Ovary (tissue), 7 donors: ENCODE measurements at regions not wholly inside any gene's neighbourhood (a gene's known extent, or its start where the extent isn't known, plus 50 kb on each side); places are given as distances from the start of the nearest gene placed in this dataset.

Experiments
- DNase-seq, 5 donors: peaks; one replicate each; pipeline ENCODE4 v3.0.0-alpha.2; 2019 to 2020
- H3K27ac ChIP-seq, 2 donors: fragments of 200-600 bp; one replicate each; pipeline versions ENCODE4 v1.5.1 to v1.8.0; 2019 to 2022
- H3K27me3 ChIP-seq: fragments of 200-600 bp; one replicate; pipeline ENCODE4 v1.8.0; 2022
- H3K36me3 ChIP-seq: fragments of 200-600 bp; sonication (generic); one replicate; pipeline ENCODE4 v1.5.1; 2019
- H3K4me1 ChIP-seq: one replicate; pipeline ENCODE4 v1.8.1; 2013; ENCODE audit warnings: mild to moderate bottlenecking, moderate library complexity; ENCODE audit not compliant: insufficient read depth
- H3K4me3 ChIP-seq: fragments of 200-600 bp; sonication (generic); one replicate; pipeline ENCODE4 v1.5.1; 2017
- H3K9me3 ChIP-seq, 2 donors: fragments of 200-600 bp in 1 of 2; sonication (generic) in 1 of 2; one replicate each; pipeline versions ENCODE4 v1.5.1 to v1.8.1; 2013 to 2019; ENCODE audit warnings: mild to moderate bottlenecking in 1 of 2, moderate library complexity in 1 of 2
- CTCF ChIP-seq, 3 donors: fragments of 450-650 bp in 2 of 3; fragments of 200-600 bp in 1 of 3; IDR thresholded peaks; one replicate each; pipeline versions ENCODE4 v1.5.1 to v1.8.0; 2016 to 2022; ENCODE audit warnings: antibody characterized with exemption in 3 of 3, mild to moderate bottlenecking in 1 of 3
- EP300 ChIP-seq: sonication (generic); formaldehyde crosslinking; IDR thresholded peaks from one replicate; pipeline ENCODE4 v1.6.1; 2017; ENCODE audit warnings: antibody characterized with exemption
- POLR2A ChIP-seq: fragments of 450-650 bp; IDR thresholded peaks from one replicate; pipeline ENCODE4 v1.6.1; 2017; ENCODE audit warnings: antibody characterized with exemption, mild to moderate bottlenecking, moderate library complexity
- WGBS, 3 donors: extraction: QIAGEN DNeasy Blood & Tissue Kit in 1 of 3; methylation state at CpG; one replicate each; pipeline versions ENCODE4 v1.1.5 to v1.1.7; 2013 to 2017; 5-methylcytosine and 5-hydroxymethylcytosine counted together
- intact Hi-C, 4 donors: fragments of 100-400 bp; cut with DNase I; formaldehyde crosslinking; loops; one replicate each; pipeline versions ENCODE4 v1.11.0 to v1.15.1; 2022 to 2023
- donor health status: DM: no; HTN: no; CAD: no; lungs with moderate emphysema.
- donor health status: DM: no; HTN: no; CAD: no.
- donor health status: Bipolar disorder and iron deficiency.
- donor health status: DM: no; HTN: no; CAD: no.
- donor health status: DM: yes; HTN: yes; CAD: no.

DNA sequence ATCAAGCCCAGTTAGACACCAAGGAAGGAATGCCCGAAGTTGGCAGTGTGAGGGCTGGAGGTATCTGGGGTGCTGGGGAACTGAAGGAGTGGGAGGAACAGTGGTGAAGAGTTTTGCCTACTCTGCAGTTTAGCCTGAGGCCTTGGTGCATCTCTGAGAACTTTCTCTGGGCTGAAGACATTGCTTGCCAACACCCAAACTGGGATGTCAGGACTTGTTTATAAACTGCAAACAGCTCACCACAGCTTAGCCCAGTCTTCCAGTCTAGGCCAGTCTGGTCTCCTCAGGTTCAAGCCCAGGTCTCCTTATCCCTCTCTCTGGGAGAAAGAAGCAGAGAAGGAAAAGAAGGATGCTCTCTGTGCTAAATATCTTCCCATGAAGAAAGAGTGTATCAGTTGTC, 68.0 kb upstream of the BOC start:
- Histone ChIP-seq H3K4me3 (no peak overlapping the region), H3K9me3 (no peaks in the 10 kb centered on the region), H3K27me3 (no peaks in the 10 kb centered on the region), H3K27ac (no peak overlapping the region), H3K4me1 (peaks cover 4% of the 10 kb centered on the region), H3K36me3 (no peaks in the 10 kb centered on the region)
- intact Hi-C loops = loop anchor here in 1 of 4 donors (10.0 kb wide), 1 partner anchor 71 kb away; the partner anchor contains the start of gene BOC
- DNase-seq = no peak
- TF ChIP-seq CTCF (IDR thresholded peaks at IDR 0.05) = no peak
- no peak for TF ChIP-seq EP300
- TF ChIP-seq POLR2A = no peak
- WGBS, 3 donors = 88 to 93% (median 91%) methylated on average over 1 of the region's 1 CpG

GRCh38 chr3:113147681-113148261, 63.6 kb upstream of the BOC start:
- peak overlapping the region; percentile 32 to 70 for H3K27ac ChIP-seq
- H3K9me3 ChIP-seq = no peaks in the 10 kb centered on the region
- WGBS, 3 donors = 13 to 18% (median 16%) methylated on average over 9 of the region's 9 CpGs
- no peaks in the 10 kb centered on the region for H3K27me3 ChIP-seq
- TF ChIP-seq CTCF (IDR thresholded peaks at IDR 0.05) (no peak), EP300 (no peak), POLR2A (no peak)
- no peaks in the 10 kb centered on the region for H3K36me3 ChIP-seq
- peak overlapping the region; percentile 8 for H3K4me3 ChIP-seq
- DNase-seq = peak; percentile 64 to 74 (median 68)
- peaks cover 8% of the 10 kb centered on the region for H3K4me1 ChIP-seq
- intact Hi-C loops = loop anchor here in 2 of 4 donors (2.0 to 10.0 kb wide), 2 partner anchors 63 to 67 kb away; partner anchors contain the start of gene BOC (in 2 of the 2)

DNA sequence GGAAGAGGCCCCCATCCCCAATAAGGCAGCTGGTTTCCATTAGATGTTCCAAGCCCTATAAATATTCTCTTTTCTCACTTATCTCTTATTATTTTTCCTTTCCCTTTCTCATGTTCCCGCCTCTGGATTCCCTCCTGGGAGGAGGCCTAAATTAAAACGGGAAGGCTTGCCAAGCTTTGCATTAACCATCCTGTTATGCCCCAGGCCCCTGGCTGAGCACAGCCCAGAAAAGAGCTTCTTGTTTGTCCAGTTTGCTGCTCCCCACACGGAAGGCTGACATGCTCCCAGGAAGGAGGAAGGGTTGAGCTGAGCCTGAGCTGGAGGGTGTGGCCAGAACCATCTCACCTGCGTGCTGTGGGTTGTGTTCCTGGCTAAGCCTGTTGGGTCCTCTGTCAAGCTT, 63.1 kb upstream of the BOC start:
- peak overlapping the region; percentile 8 for H3K4me3 ChIP-seq
- intact Hi-C loops = loop anchor here in 1 of 4 donors (10.0 kb wide), 1 partner anchor 67 kb away; the partner anchor contains the start of gene BOC
- H3K4me1 ChIP-seq = peaks cover 8% of the 10 kb centered on the region
- 5 to 10% (median 8%) methylated on average over 4 of the region's 4 CpGs for WGBS, 3 donors
- H3K36me3 ChIP-seq = no peaks in the 10 kb centered on the region
- H3K9me3 ChIP-seq = no peaks in the 10 kb centered on the region
- peak; percentile 29 to 50 (median 43) for DNase-seq
- no peaks in the 10 kb centered on the region for H3K27me3 ChIP-seq
- peak overlapping the region; percentile 32 to 70 for H3K27ac ChIP-seq
- TF ChIP-seq POLR2A = no peak
- no peak for TF ChIP-seq EP300
- TF ChIP-seq CTCF (IDR thresholded peaks at IDR 0.05) = no peak

- H3K4me1 ChIP-seq = peaks cover 8% of the 10 kb centered on the region
- no peak overlapping the region for H3K27ac ChIP-seq
- H3K9me3 ChIP-seq = no peaks in the 10 kb centered on the region
- H3K36me3 ChIP-seq = no peaks in the 10 kb centered on the region
- TF ChIP-seq POLR2A (no peak), CTCF (IDR thresholded peaks at IDR 0.05) (no peak), EP300 (no peak)
- no peak overlapping the region for H3K4me3 ChIP-seq
- no peaks in the 10 kb centered on the region for H3K27me3 ChIP-seq
- intact Hi-C loops = loop anchor here in 1 of 4 donors (5.0 kb wide), 1 partner anchor 62 kb away; the partner anchor contains the start of gene BOC
- no peak for DNase-seq
- WGBS, 3 donors = 66 to 90% (median 87%) methylated on average over 5 of the region's 5 CpGs
Observed at GRCh38 chr3:113150250-113150649, 61.1 kb upstream of the BOC start.
